Liver (tissue), 8 donors: ENCODE measurements at regions not wholly inside any gene's neighbourhood (a gene's known extent, or its start where the extent isn't known, plus 50 kb on each side); places are given as distances from the start of the nearest gene placed in this dataset.

Source experiments
- DNase-seq: peaks from one replicate; pipeline ENCODE4 v3.0.0-alpha.2; 2017; ENCODE audit warnings: low spot score
- H3K27ac ChIP-seq, 2 donors: one replicate each; pipeline ENCODE4 v1.7.0; 2013; ENCODE audit warnings: inconsistent platforms in 2 of 2, low read length in 2 of 2, control low read depth in 1 of 2, low read depth in 1 of 2, mild to moderate bottlenecking in 1 of 2
- H3K27me3 ChIP-seq, 4 donors: one replicate each; pipeline versions ENCODE4 v1.6.1 to v1.7.0; 2013; ENCODE audit warnings: low read length in 3 of 4, inconsistent platforms in 1 of 4, mild to moderate bottlenecking in 1 of 4, moderate library complexity in 1 of 4; ENCODE audit not compliant: control insufficient read depth in 4 of 4, insufficient read depth in 4 of 4
- H3K36me3 ChIP-seq, 4 donors: one replicate each; pipeline versions ENCODE4 v1.6.1 to v1.7.0; 2013; ENCODE audit warnings: low read length in 3 of 4, mild to moderate bottlenecking in 3 of 4, low read depth in 1 of 4, moderate library complexity in 1 of 4; ENCODE audit not compliant: control insufficient read depth in 4 of 4, insufficient read depth in 3 of 4
- H3K4me1 ChIP-seq, 4 donors: one replicate each; pipeline versions ENCODE4 v1.6.1 to v1.7.0; 2013; ENCODE audit warnings: low read length in 3 of 4, mild to moderate bottlenecking in 3 of 4, moderate library complexity in 1 of 4; ENCODE audit not compliant: control insufficient read depth in 4 of 4, insufficient read depth in 4 of 4
- H3K4me3 ChIP-seq, 3 donors: one replicate each; pipeline versions ENCODE4 v1.6.1 to v1.7.0; 2013; ENCODE audit warnings: low read length in 3 of 3, control low read depth in 1 of 3, low read depth in 1 of 3, mild to moderate bottlenecking in 1 of 3
- H3K9ac ChIP-seq, 2 donors: one replicate each; pipeline ENCODE4 v1.7.0; 2013; ENCODE audit warnings: low read length in 2 of 2, mild to moderate bottlenecking in 2 of 2, moderate library complexity in 2 of 2, control low read depth in 1 of 2, low read depth in 1 of 2
- H3K9me3 ChIP-seq, 4 donors: one replicate each; pipeline versions ENCODE4 v1.6.1 to v1.7.0; 2013; ENCODE audit warnings: low read length in 3 of 4; ENCODE audit not compliant: control insufficient read depth in 4 of 4
- EGR1 ChIP-seq, 2 donors: IDR thresholded peaks; 2 replicates each; pipeline ENCODE4 v1.6.1; 2016 to 2018; ENCODE audit warnings: antibody characterized with exemption in 2 of 2, low read depth in 2 of 2
- FOXA1 ChIP-seq: IDR thresholded peaks from 2 replicates; pipeline ENCODE4 v1.6.1; 2016; ENCODE audit warnings: antibody characterized with exemption
- FOXA2 ChIP-seq: IDR thresholded peaks from 2 replicates; pipeline ENCODE4 v1.6.1; 2016; ENCODE audit warnings: antibody characterized with exemption
- GABPA ChIP-seq, 2 donors: IDR thresholded peaks in 1 of 2; conservative IDR thresholded peaks in 1 of 2; 2 replicates each; pipeline ENCODE4 v1.6.1; 2016; ENCODE audit warnings: antibody characterized with exemption in 2 of 2, mild to moderate bottlenecking in 1 of 2, moderate library complexity in 1 of 2
- HNF4A ChIP-seq, 2 donors: conservative IDR thresholded peaks; 2 replicates each; pipeline ENCODE4 v1.6.1; 2016; ENCODE audit warnings: antibody characterized with exemption in 2 of 2, mild to moderate bottlenecking in 2 of 2
- HNF4G ChIP-seq: IDR thresholded peaks from 2 replicates; pipeline ENCODE4 v1.6.1; 2016; ENCODE audit warnings: antibody characterized with exemption
- JUND ChIP-seq, 2 donors: IDR thresholded peaks; 2 replicates each; pipeline ENCODE4 v1.6.1; 2016; ENCODE audit warnings: antibody characterized with exemption in 2 of 2
- NR2F2 ChIP-seq: IDR thresholded peaks from 2 replicates; pipeline ENCODE4 v1.6.1; 2016; ENCODE audit warnings: antibody characterized with exemption
- RAD21 ChIP-seq, 2 donors: IDR thresholded peaks; 2 replicates each; pipeline ENCODE4 v1.6.1; 2016; ENCODE audit warnings: antibody characterized with exemption in 2 of 2, mild to moderate bottlenecking in 2 of 2
- RXRA ChIP-seq, 2 donors: IDR thresholded peaks; 2 replicates each; pipeline ENCODE4 v1.6.1; 2017 to 2018; ENCODE audit warnings: antibody characterized with exemption in 2 of 2, mild to moderate bottlenecking in 1 of 2
- SP1 ChIP-seq: IDR thresholded peaks from 2 replicates; pipeline ENCODE4 v1.6.1; 2018; ENCODE audit warnings: antibody characterized with exemption, mild to moderate bottlenecking
- TAF1 ChIP-seq: conservative IDR thresholded peaks from 2 replicates; pipeline ENCODE4 v1.6.1; 2016; ENCODE audit warnings: antibody characterized with exemption, mild to moderate bottlenecking
- YY1 ChIP-seq: IDR thresholded peaks from 2 replicates; pipeline ENCODE4 v1.6.1; 2016; ENCODE audit warnings: antibody characterized with exemption, mild to moderate bottlenecking
- WGBS: extraction: QIAGEN DNeasy Blood & Tissue Kit; methylation state at CpG from one replicate; pipeline ENCODE4 v1.1.7; 2013; 5-methylcytosine and 5-hydroxymethylcytosine counted together
- TF ChIP-seq, protein P1 (sequence below): fragments of 150-350 bp; IDR thresholded peaks from 2 replicates; pipeline ENCODE4 v1.5.1; 2017; ENCODE audit warnings: improper control_type of control experiment, low read depth, low read length; ENCODE audit not compliant: missing input control
- TF ChIP-seq, protein P2 (sequence below): IDR thresholded peaks from 2 replicates; pipeline ENCODE4 v1.6.1; 2016; ENCODE audit warnings: antibody characterized with exemption
- TF ChIP-seq, protein P3 (sequence below): IDR thresholded peaks from 2 replicates; pipeline ENCODE4 v1.6.1; 2016; ENCODE audit warnings: antibody characterized with exemption, mild to moderate bottlenecking
- TF ChIP-seq, protein P4 (sequence below): IDR thresholded peaks from 2 replicates; pipeline ENCODE4 v1.6.1; 2016; ENCODE audit warnings: antibody characterized with exemption
- TF ChIP-seq, protein P5 (sequence below): IDR thresholded peaks from 2 replicates; pipeline ENCODE4 v1.6.1; 2016; ENCODE audit warnings: antibody characterized with exemption
- donor health status: healthy.
- donor health status: healthy.
- donor health status: healthy.
- donor health status: healthy.
- donor health status: healthy.

DNA sequence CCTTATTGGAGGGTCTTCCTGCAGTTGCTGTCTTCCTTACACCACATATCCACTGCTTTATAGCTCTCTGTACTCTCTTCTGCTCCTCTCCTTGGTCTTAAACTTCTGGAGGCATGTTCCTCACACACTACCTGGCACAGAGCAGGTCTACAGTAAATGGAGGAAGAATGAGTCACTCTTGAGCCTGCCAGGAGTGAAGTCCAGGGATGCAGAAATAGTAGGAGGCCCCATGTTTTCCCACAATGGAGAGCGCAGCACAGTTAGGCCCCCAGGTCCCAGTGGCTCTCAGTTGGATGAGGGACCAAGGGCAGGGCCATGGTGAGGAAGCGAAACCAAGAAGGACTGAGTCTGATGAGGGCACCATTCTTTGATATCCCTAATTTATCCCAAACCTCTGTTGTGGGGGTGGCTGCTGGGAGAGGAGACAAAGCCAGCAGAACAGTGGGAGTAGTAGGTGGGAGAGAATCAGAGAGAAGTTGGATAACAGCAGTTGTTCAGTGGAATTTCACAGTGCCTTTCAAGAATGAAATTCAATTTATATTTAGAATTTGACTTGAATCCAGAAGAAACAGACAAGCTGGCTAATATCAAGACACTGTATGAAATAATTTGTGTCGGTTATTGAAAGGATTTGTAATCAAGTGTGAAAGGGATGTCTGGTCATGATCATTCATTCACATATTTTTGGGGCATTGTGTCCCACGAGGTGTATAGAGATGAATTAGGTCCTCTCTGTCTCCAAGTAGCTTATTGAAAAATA, 187.8 kb downstream of the HIPK3 start:
- WGBS = 87% methylated on average over 4 of the region's 4 CpGs

DNA sequence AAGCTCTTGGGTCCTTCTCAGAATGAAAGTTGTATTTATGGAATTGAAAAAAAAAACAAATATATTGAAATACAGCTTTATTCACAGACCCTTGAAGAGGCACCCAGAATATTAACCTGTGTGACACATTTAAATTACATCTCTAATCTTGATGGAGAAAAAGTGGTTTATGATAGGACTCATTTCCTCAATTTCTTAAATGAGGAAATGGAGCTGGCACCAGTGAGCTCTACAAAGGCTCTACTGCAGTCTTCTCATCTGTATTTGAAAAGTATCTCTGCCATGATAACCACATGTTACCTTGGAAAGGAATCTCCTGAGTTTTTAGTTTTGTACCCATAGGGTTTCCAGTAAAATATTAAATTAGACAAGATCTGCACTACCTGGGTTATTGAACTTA, 186.5 kb downstream of the HIPK3 start:
- H3K27ac ChIP-seq = no peak overlapping the region
- H3K36me3 ChIP-seq = no peaks in the 10 kb centered on the region
- TF ChIP-seq, protein P1, sequence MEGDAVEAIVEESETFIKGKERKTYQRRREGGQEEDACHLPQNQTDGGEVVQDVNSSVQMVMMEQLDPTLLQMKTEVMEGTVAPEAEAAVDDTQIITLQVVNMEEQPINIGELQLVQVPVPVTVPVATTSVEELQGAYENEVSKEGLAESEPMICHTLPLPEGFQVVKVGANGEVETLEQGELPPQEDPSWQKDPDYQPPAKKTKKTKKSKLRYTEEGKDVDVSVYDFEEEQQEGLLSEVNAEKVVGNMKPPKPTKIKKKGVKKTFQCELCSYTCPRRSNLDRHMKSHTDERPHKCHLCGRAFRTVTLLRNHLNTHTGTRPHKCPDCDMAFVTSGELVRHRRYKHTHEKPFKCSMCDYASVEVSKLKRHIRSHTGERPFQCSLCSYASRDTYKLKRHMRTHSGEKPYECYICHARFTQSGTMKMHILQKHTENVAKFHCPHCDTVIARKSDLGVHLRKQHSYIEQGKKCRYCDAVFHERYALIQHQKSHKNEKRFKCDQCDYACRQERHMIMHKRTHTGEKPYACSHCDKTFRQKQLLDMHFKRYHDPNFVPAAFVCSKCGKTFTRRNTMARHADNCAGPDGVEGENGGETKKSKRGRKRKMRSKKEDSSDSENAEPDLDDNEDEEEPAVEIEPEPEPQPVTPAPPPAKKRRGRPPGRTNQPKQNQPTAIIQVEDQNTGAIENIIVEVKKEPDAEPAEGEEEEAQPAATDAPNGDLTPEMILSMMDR = no peak
- no peak for TF ChIP-seq JUND (IDR thresholded peaks at IDR 0.05)
- TF ChIP-seq NR2F2 = no peak
- no peak for TF ChIP-seq EGR1 (IDR thresholded peaks at IDR 0.05; ENCODE audit: low read depth in 2 of 2)
- TF ChIP-seq TAF1 = no peak
- TF ChIP-seq, protein P2, sequence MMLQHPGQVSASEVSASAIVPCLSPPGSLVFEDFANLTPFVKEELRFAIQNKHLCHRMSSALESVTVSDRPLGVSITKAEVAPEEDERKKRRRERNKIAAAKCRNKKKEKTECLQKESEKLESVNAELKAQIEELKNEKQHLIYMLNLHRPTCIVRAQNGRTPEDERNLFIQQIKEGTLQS = no peak
- no peak for TF ChIP-seq RXRA (IDR thresholded peaks at IDR 0.05)
- TF ChIP-seq, protein P3, sequence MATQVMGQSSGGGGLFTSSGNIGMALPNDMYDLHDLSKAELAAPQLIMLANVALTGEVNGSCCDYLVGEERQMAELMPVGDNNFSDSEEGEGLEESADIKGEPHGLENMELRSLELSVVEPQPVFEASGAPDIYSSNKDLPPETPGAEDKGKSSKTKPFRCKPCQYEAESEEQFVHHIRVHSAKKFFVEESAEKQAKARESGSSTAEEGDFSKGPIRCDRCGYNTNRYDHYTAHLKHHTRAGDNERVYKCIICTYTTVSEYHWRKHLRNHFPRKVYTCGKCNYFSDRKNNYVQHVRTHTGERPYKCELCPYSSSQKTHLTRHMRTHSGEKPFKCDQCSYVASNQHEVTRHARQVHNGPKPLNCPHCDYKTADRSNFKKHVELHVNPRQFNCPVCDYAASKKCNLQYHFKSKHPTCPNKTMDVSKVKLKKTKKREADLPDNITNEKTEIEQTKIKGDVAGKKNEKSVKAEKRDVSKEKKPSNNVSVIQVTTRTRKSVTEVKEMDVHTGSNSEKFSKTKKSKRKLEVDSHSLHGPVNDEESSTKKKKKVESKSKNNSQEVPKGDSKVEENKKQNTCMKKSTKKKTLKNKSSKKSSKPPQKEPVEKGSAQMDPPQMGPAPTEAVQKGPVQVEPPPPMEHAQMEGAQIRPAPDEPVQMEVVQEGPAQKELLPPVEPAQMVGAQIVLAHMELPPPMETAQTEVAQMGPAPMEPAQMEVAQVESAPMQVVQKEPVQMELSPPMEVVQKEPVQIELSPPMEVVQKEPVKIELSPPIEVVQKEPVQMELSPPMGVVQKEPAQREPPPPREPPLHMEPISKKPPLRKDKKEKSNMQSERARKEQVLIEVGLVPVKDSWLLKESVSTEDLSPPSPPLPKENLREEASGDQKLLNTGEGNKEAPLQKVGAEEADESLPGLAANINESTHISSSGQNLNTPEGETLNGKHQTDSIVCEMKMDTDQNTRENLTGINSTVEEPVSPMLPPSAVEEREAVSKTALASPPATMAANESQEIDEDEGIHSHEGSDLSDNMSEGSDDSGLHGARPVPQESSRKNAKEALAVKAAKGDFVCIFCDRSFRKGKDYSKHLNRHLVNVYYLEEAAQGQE = no peak
- TF ChIP-seq GABPA (IDR thresholded peaks at IDR 0.05 in 1 of 2, conservative IDR thresholded peaks at IDR 0.05 in 1 of 2) = no peak
- TF ChIP-seq YY1 = no peak
- no peak for TF ChIP-seq HNF4A (conservative IDR thresholded peaks at IDR 0.05)
- no peak for TF ChIP-seq HNF4G
- TF ChIP-seq FOXA1 = no peak
- TF ChIP-seq RAD21 (IDR thresholded peaks at IDR 0.05) = no peak
- TF ChIP-seq, protein P4, sequence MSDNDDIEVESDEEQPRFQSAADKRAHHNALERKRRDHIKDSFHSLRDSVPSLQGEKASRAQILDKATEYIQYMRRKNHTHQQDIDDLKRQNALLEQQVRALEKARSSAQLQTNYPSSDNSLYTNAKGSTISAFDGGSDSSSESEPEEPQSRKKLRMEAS = no peak
- TF ChIP-seq SP1 = no peak
- no peak for TF ChIP-seq FOXA2
- TF ChIP-seq, protein P5, sequence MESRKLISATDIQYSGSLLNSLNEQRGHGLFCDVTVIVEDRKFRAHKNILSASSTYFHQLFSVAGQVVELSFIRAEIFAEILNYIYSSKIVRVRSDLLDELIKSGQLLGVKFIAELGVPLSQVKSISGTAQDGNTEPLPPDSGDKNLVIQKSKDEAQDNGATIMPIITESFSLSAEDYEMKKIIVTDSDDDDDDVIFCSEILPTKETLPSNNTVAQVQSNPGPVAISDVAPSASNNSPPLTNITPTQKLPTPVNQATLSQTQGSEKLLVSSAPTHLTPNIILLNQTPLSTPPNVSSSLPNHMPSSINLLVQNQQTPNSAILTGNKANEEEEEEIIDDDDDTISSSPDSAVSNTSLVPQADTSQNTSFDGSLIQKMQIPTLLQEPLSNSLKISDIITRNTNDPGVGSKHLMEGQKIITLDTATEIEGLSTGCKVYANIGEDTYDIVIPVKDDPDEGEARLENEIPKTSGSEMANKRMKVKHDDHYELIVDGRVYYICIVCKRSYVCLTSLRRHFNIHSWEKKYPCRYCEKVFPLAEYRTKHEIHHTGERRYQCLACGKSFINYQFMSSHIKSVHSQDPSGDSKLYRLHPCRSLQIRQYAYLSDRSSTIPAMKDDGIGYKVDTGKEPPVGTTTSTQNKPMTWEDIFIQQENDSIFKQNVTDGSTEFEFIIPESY = no peak

More for the DNA sequence above, 187.8 kb downstream of the HIPK3 start:
- H3K9me3 ChIP-seq = no peaks in the 10 kb centered on the region
- H3K27ac ChIP-seq = no peak overlapping the region
- no peaks in the 10 kb centered on the region for H3K36me3 ChIP-seq
- H3K27me3 ChIP-seq = no peaks in the 10 kb centered on the region
- TF ChIP-seq NR2F2 (no peak), JUND (IDR thresholded peaks at IDR 0.05) (no peak), SP1 (no peak), FOXA1 (no peak), GABPA (IDR thresholded peaks at IDR 0.05 in 1 of 2, conservative IDR thresholded peaks at IDR 0.05 in 1 of 2) (no peak)
- TF ChIP-seq, protein P1 = no peak
- TF ChIP-seq, protein P2 = no peak
- H3K9ac ChIP-seq = no peak overlapping the region
- H3K4me1 ChIP-seq = no peaks in the 10 kb centered on the region
- no peak overlapping the region for H3K4me3 ChIP-seq
- DNase-seq = no peak

More for the DNA sequence above, 186.5 kb downstream of the HIPK3 start:
- Histone ChIP-seq H3K4me3 (no peak overlapping the region), H3K9me3 (no peaks in the 10 kb centered on the region), H3K27me3 (no peaks in the 10 kb centered on the region), H3K9ac (no peak overlapping the region), H3K4me1 (no peaks in the 10 kb centered on the region)
- DNase-seq = no peak
